Stimulated activated CD4-positive, alpha-beta T cell treated with anti-CD3 and anti-CD28 coated beads, Interleukin-15, amount 100 ng/mL, for 48 hours (primary cell): ENCODE measurements at regions not wholly inside any gene's neighbourhood (a gene's known extent, or its start where the extent isn't known, plus 50 kb on each side); places are given as distances from the start of the nearest gene placed in this dataset.
A peak's percentile ranks its signal among the peaks of the same experiment; 100 is the strongest.
"Not testable (repeated sequence)": the region's sequence is repeated elsewhere in the genome, so short reads cannot be mapped to it uniquely, and the experiment has no call there.

ENCODE experiments used
- DNase-seq, 2 donors: peaks; one replicate each; pipeline ENCODE4 v3.0.0-alpha.2; 2020; ENCODE audit warnings: low read depth in 2 of 2

- no peak for DNase-seq
These were observed 53.1 kb upstream of the HMCN1 start for GRCh38 chr1:185681034-185681633.

GRCh38 chr1:185680453-185680852 lies 53.7 kb upstream of the HMCN1 start:
- no peak for DNase-seq

GRCh38 chr1:185679220-185679619 lies 55.0 kb upstream of the HMCN1 start:
- no peak for DNase-seq

GRCh38 chr1:185676969-185677368 lies 57.2 kb upstream of the HMCN1 start:
- DNase-seq, result no peak

GRCh38 chr1:185674201-185674600 lies 60.0 kb upstream of the HMCN1 start:
- no peak for DNase-seq

GRCh38 chr1:185672719-185673360 lies 61.4 kb upstream of the HMCN1 start:
- DNase-seq, result no peak

GRCh38 chr1:185670187-185670627 lies 64.0 kb upstream of the HMCN1 start:
- peak in 1 of 2 donors; percentile 15 for DNase-seq

GRCh38 chr1:185668013-185668412 lies 66.2 kb upstream of the HMCN1 start:
- no peak for DNase-seq

- no peak for DNase-seq
These were observed 67.6 kb upstream of the HMCN1 start for GRCh38 chr1:185666582-185666981.

- DNase-seq, result no peak
These were observed 70.4 kb upstream of the HMCN1 start for GRCh38 chr1:185663771-185664296.

GRCh38 chr1:185663332-185663731 lies 70.9 kb upstream of the HMCN1 start:
- no peak for DNase-seq

- no peak for DNase-seq
These were observed 72.2 kb upstream of the HMCN1 start for GRCh38 chr1:185661971-185662370.

- DNase-seq, result no peak
These were observed 77.5 kb upstream of the HMCN1 start for GRCh38 chr1:185656663-185657062.

GRCh38 chr1:185654952-185655314 lies 79.3 kb upstream of the HMCN1 start:
- DNase-seq, result no peak

- DNase-seq, result no peak
These were observed 79.8 kb upstream of the HMCN1 start for GRCh38 chr1:185654199-185654951.

- DNase-seq, result no peak
These were observed 80.6 kb upstream of the HMCN1 start for GRCh38 chr1:185653615-185654014.

GRCh38 chr1:185652348-185652747 lies 81.8 kb upstream of the HMCN1 start:
- DNase-seq, result no peak

- DNase-seq, result no peak
These were observed 83.5 kb upstream of the HMCN1 start for GRCh38 chr1:185650602-185651230.

GRCh38 chr1:185648858-185649589 lies 85.2 kb upstream of the HMCN1 start:
- DNase-seq, result no peak

- not testable (repeated sequence) for DNase-seq
These were observed 86.5 kb upstream of the HMCN1 start for GRCh38 chr1:185647597-185648267.

GRCh38 chr1:185646202-185646683 lies 87.9 kb upstream of the HMCN1 start:
- no peak for DNase-seq
